ENCODE measurements at regions not wholly inside any gene's neighbourhood (a gene's known extent, or its start where the extent isn't known, plus 50 kb on each side); places are given as distances from the start of the nearest gene placed in this dataset.

- intact Hi-C loops (cut with micrococcal nuclease): loop anchor here (5.0 to 10.0 kb wide), 2 partner anchors 789 to 931 kb away; no protein-coding TSS in a partner anchor
Measured at GRCh38 chr14:80055667-80056496, 155.4 kb downstream of the DIO2 start.

More at GRCh38 chr14:80055667-80056496, 155.4 kb downstream of the DIO2 start:
- H3K9me3 ChIP-seq (replicated peaks; ENCODE audit: control insufficient read depth, insufficient read depth, low read depth, low read length): no peaks in the 10 kb centered on the region
- no peak overlapping the region for H3K4me3 ChIP-seq
- no peaks in the 10 kb centered on the region for H3K27me3 ChIP-seq (ENCODE audit: control insufficient read depth in 2 of 2, insufficient read depth in 2 of 2, low read length in 2 of 2)
- H3K9ac ChIP-seq (ENCODE audit: insufficient read depth in 1 of 2, low read depth in 2 of 2, low read length in 2 of 2): no peak overlapping the region
- TF ChIP-seq POLR2G (IDR thresholded peaks at IDR 0.05; ENCODE audit: low read depth, low read length) (no peak), ZNF41 (CRISPR knock-in tag; conservative IDR thresholded peaks at IDR 0.05) (no peak), ZBTB7A (IDR thresholded peaks at IDR 0.05; ENCODE audit: borderline replicate concordance, control insufficient read depth, low read depth, low read length) (no peak), PHB (CRISPR knock-in tag; IDR thresholded peaks at IDR 0.05) (no peak), TAF15 (IDR thresholded peaks at IDR 0.05; ENCODE audit: low read depth, low read length) (no peak), ZNF584 (CRISPR knock-in tag; IDR thresholded peaks at IDR 0.05; ENCODE audit: low read depth) (no peak), RFX7 (CRISPR knock-in tag; IDR thresholded peaks at IDR 0.05) (no peak), CBFB (CRISPR knock-in tag; IDR thresholded peaks at IDR 0.05) (no peak), CBX5 (IDR thresholded peaks at IDR 0.05; ENCODE audit: borderline replicate concordance, low read depth) (no peak), NKRF (IDR thresholded peaks at IDR 0.05; ENCODE audit: borderline replicate concordance) (no peak), MIER1 (IDR thresholded peaks at IDR 0.05; ENCODE audit: low read depth) (no peak), PHTF2 (CRISPR knock-in tag; IDR thresholded peaks at IDR 0.05) (no peak), ID3 (CRISPR knock-in tag; IDR thresholded peaks at IDR 0.05) (no peak), ID3 (tag; IDR thresholded peaks at IDR 0.05) (no peak), GABPA (tag; conservative IDR thresholded peaks at IDR 0.05; ENCODE audit: low read depth) (no peak), ZNF57 (CRISPR knock-in tag; IDR thresholded peaks at IDR 0.05) (no peak), RAD21 (CRISPR knock-in tag; conservative IDR thresholded peaks at IDR 0.05 in 1 of 2, IDR thresholded peaks at IDR 0.05 in 1 of 2) (peak; percentile 39 to 50), CTCF (IDR thresholded peaks at IDR 0.05 in 2 of 3, conservative IDR thresholded peaks at IDR 0.05 in 1 of 3; ENCODE audit: insufficient read depth in 2 of 3, low read depth in 1 of 3, low read length in 3 of 3) (peak in 2 of 3 experiments; percentile 30 to 37; a peak in 2 of 6 replicates)
- FAIRE-seq (no peak), ATAC-seq (no peak), DNase-seq (ENCODE audit: extremely low read depth in 1 of 4, low spot score in 3 of 4) (peak in 3 of 4 experiments; percentile 1 to 5 (median 2))
- ChIA-PET POLR2A (no interaction called here), CTCF (ENCODE audit: low intra/inter-chr PET ratio) (no interaction called here)
- no peak overlapping the region for H2AFZ ChIP-seq (ENCODE audit: low read depth, low read length)
- no peaks in the 10 kb centered on the region for H3K9me1 ChIP-seq (ENCODE audit: control insufficient read depth, insufficient read depth, low read length)
- H3K4me2 ChIP-seq (ENCODE audit: insufficient read depth, low read length): no peak overlapping the region
- BruUV-seq (replicated peaks): no TSS peak
- no peaks in the 10 kb centered on the region for H3K36me3 ChIP-seq (ENCODE audit: control insufficient read depth, insufficient read depth, low read length)
- no peak overlapping the region for H3K27ac ChIP-seq (ENCODE audit: extremely low read depth, low read depth, low read length)
- H3K79me2 ChIP-seq (ENCODE audit: control insufficient read depth, insufficient read depth, low read length): no peaks in the 10 kb centered on the region
- no peaks in the 10 kb centered on the region for H4K20me1 ChIP-seq (replicated peaks; ENCODE audit: control insufficient read depth, insufficient read depth, low read length)
- 3% methylated on average over 6 of the region's 7 CpGs for WGBS (ENCODE audit: insufficient coverage, low coverage, missing lambda C conversion rate)
- no peaks in the 10 kb centered on the region for H3K4me1 ChIP-seq (replicated peaks in 1 of 2; ENCODE audit: control insufficient read depth in 2 of 2, insufficient read depth in 2 of 2, low read length in 2 of 2)
- in situ Hi-C loops (cut with MboI): no loop called here
